ENCODE measurements at regions not wholly inside any gene's neighbourhood (a gene's known extent, or its start where the extent isn't known, plus 50 kb on each side); places are given as distances from the start of the nearest gene placed in this dataset.
"Not testable (repeated sequence)": the region's sequence is repeated elsewhere in the genome, so short reads cannot be mapped to it uniquely, and the experiment has no call there.

- no peak for DNase-seq
Measured at GRCh38 chr3:182000447-182000846, 288.7 kb downstream of the SOX2 start.

GRCh38 chr3:182005219-182005618 is 293.5 kb downstream of the SOX2 start:
- no peak for DNase-seq

- DNase-seq, result no peak
Measured at GRCh38 chr3:182005701-182006100, 294.0 kb downstream of the SOX2 start.

- no peak for DNase-seq
Measured at GRCh38 chr3:182006431-182006830, 294.7 kb downstream of the SOX2 start.

DNA sequence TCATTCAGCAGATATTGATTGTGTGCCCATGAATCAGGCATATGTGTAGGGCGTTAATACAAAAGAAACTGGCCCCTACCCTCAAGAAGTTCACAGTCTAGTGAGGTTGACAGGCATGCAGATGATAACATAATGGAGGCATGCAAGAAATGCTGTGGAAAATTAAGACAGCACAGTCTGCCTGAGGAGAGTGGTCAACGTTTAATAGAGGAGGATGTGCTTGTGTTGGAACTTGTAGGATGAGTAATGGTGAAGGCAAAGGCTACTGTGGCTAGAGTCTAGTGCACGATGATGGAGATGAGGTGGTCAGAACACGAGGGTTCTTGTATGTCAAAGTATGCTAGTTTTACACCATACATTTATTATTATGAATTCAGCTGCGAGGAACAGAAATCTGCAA is 295.7 kb downstream of the SOX2 start:
- no peak for DNase-seq

DNA sequence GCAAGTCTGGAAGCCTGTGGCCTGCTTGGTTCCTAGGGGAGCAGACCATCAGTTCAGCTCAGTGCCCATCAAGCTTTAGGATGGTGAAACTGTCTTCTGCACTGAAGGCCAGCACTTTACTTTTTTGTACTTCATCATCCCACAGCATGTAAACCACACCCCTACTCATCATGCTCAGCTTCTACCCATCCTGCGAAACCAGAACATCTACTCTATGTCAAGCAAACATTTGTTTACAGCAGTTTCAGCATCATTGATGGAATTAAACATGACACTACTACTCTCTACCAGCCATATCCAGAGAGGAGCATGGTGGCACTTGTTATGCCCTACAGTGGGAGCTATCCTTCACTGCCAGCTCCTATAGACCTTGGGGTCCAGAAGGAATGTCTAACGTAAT is 306.6 kb downstream of the SOX2 start:
- DNase-seq, result no peak

DNA sequence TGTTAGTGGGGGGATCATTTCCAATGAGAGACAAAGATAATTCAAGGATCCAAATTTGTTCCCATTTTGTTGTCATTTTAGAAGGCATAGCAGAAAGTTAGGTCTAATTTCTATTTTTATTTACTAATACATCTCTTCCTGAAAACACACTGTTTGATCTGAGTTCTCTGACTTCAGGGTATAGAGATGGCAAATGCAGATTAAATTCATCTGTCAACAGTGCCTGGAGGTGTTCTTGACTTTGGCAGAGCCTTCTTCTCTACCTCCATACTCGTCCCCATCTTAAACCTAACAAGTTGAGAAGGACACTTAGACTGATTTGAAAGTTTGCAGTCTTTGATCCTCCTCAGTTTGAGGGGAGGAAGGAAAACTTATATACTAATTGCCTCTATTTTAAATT is 308.2 kb downstream of the SOX2 start:
- no peak for DNase-seq

DNA sequence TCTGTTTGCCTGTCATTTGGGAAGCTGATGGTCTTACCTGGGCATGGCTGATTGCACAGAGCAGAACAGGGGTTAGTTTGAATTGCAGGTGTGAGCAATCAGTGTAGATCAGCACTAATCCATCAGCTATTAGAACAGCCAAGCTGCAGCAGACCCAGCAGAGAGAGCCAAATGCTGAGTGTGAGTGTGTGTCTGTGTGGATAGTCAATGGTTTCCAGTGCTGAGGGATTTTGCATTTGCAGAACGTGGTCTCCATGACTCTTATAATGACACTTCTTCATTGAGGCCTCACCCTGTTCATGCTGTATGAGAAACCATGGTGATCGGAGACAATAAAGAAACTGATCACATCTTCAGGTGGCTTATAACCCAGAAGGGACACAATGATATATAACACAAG is 312.1 kb downstream of the SOX2 start:
- no peak for DNase-seq

DNA sequence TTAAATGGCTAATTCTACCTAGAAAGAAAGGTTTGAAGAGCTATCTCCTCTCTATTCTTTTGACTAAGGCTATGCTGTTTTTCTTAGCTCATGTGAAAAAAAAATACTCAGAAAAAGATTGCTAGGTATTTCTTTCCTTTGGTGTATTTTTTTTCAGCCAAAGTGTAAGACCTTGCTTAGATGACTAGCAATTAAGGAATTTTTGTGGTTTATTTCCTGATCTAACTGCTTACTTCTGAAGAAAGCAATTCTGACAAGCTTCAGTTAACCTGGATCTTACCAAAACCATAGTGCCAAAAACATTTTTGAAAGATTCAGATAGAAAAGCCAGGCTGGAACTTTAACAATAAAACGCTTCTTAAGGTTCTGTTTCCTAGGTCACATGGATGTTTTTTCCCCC is 315.6 kb downstream of the SOX2 start:
- DNase-seq, result no peak

DNA sequence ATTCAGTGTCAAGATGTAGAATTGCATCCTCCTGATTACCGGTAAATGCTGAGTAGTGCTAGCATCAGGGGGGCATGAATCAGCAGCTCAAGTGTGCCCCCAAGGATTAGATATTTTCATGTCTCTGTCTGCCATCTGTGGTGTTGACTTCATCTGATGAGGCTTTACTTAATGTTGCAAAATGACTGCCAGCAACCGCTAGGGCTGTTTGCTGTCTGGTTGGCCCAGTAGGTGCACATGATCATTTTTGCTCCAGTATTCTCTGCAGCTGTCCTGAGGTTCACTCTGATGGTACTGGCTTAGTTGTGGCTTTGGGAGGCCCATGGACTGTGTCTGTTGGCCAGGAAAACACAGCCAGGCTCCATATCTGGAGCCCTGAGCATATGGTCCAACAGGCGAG is 316.4 kb downstream of the SOX2 start:
- no peak for DNase-seq

- not testable (repeated sequence) for DNase-seq
Measured at GRCh38 chr3:182034231-182034630, 322.5 kb downstream of the SOX2 start.

DNA sequence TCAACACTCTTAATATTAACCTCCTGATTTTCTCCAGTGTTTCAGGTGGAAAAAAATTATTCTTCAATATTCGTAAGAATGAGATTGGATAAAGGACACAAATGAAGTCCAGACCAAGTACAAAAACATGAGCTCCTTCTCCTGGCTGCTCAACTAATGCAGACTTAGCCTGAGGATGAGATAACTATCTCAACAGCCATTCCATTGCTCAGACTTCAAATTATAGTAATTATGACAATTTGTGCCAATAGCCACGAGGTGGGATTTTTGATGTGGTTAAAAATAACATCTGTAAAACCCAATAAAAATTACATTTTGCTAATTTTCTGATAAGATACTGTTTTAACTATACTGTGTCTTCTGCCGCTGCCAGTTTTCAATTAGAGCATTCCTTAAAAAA is 323.6 kb downstream of the SOX2 start:
- no peak for DNase-seq

GRCh38 chr3:182036382-182036781 is 324.7 kb downstream of the SOX2 start:
- DNase-seq, result no peak

DNA sequence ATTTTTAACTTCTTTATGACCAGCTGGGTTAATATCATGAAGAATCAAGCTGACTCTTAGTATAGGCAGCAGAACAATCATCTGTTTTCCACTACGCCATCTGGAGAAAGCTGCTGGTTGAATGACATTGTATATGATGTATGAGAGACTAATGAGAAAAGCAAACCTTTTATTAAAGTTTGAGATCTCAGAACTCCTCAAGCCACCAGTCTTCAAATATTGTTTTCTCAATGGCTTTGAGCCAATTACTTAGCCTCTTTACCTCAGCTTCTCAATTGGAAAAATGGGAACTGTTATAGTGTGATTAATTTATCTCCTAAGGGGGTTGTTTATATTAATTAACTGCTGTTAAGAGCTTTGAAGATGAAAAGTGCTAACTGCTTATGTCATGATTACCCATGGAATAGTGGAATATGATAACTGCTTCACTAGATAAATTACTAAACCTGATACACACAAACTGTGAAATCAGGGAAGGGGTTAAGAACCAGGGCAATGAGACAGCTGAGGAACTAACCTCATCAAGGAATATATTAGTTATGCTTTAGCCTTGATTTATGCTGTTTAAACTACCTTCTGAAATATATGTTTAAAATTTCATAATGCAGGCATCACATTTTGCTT is 330.1 kb downstream of the SOX2 start:
- no peak for DNase-seq

DNA sequence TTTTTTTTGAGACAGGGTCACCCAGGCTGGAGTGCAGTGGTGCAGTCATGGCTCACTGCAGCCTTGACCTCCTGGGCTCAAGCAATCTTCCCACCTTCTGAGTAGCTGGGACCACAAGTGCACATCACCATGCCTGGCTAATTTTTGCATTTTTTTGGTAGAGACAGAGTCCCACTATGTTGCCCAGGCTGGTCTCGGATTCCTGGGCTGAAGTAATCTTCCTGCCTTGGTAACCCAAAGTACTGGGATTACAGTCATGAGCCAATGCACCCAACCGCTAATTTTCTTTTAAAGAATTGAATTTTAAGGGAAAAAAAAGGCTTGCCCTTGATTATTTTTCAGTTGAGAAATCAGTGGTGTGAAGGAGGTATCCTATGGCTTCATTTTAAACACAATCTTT is 334.0 kb downstream of the SOX2 start:
- no peak for DNase-seq

GRCh38 chr3:182046166-182046764 is 334.5 kb downstream of the SOX2 start:
- DNase-seq, result no peak

GRCh38 chr3:182050932-182051331 is 339.2 kb downstream of the SOX2 start:
- no peak for DNase-seq

- no peak for DNase-seq
Measured at GRCh38 chr3:182052332-182052731, 340.6 kb downstream of the SOX2 start.

GRCh38 chr3:182052757-182053156 is 341.0 kb downstream of the SOX2 start:
- DNase-seq, result no peak

- no peak for DNase-seq
Measured at GRCh38 chr3:182058488-182058887, 346.8 kb downstream of the SOX2 start.

DNA sequence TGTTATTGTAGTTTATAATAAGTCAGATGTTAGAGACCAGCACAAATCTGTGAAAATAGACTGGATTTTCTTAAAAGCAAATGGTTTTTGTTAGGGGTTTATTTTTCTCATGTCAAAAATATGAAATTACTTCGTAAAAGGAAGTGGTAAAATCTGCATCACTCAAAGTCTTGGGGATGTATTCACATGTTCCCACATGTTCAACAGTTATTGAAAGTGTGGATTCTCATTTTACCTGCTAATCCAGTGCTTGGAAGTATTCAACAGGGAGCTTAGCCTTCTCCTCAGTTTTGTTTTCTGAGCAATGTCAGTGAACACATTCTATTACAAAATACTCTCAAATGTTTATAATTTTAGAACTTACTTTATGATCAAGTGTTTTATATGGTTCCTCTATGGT is 352.0 kb downstream of the SOX2 start:
- DNase-seq, result no peak

DNA sequence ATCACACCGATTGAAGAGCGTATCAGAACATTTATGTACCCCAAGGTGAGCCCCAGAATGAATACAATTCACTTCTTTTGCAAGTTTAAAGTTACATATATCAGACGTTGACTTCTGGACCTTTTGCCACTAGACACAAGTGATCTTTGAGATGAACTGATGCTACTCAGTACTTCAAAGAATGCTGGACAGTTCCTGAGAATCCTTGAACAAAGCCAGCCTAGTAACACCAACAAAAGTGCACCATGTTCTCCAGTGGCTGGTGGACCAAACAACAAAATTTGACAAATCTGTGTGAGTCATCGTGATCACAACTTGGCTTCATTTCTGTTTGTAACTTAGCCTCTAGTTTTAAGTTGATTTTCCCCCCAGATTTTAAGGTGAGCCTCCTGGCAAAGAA is 355.7 kb downstream of the SOX2 start:
- DNase-seq, result no peak

- DNase-seq, result no peak
Measured at GRCh38 chr3:182078316-182078715, 366.6 kb downstream of the SOX2 start.

- no peak for DNase-seq
Measured at GRCh38 chr3:182078929-182079328, 367.2 kb downstream of the SOX2 start.

- DNase-seq, result no peak
Measured at GRCh38 chr3:182081096-182081495, 369.4 kb downstream of the SOX2 start.

All from stimulated activated CD8-positive, alpha-beta memory T cell treated with anti-CD3 and anti-CD28 coated beads, Interleukin-4, amount 100 ng/mL, for 48 hours (primary cell).